Caco-2 (cell line): ENCODE measurements at regions not wholly inside any gene's neighbourhood (a gene's known extent, or its start where the extent isn't known, plus 50 kb on each side); places are given as distances from the start of the nearest gene placed in this dataset.

Source experiments
- BruUV-seq: library from RNA; stranded (reverse); fragments of 400-500 nt; replicated peaks from 2 replicates; lab custom pipeline; 2021; lab: Mats Ljungman, UMichigan
- CTCF ChIA-PET: fragments of 300-600 bp; sonication (Branson Sonifier 250); formaldehyde crosslinking; loops from one replicate; lab custom pipeline; 2022; ENCODE audit warnings: antibody characterized with exemption; lab: Charles Lee
- POLR2A ChIA-PET: fragments of 300-600 bp; sonication (Branson Sonifier 250); formaldehyde crosslinking; loops from one replicate; lab custom pipeline; 2022; ENCODE audit warnings: antibody characterized with exemption; lab: Charles Lee
- DNase-seq, 2 experiments: peaks; one replicate each; pipeline versions ENCODE4 v3.0.0 to v3.0.0-alpha.2; 2020 to 2022
- H3K27me3 ChIP-seq: replicated peaks from 2 replicates; pipeline ENCODE4 v1.6.0; 2011; ENCODE audit warnings: low read length; ENCODE audit not compliant: control insufficient read depth, insufficient read depth
- H3K36me3 ChIP-seq: 2 replicates; pipeline ENCODE4 v1.5.1; 2011; ENCODE audit warnings: low read length; ENCODE audit not compliant: control insufficient read depth, insufficient read depth
- H3K4me1 ChIP-seq: fragments of 250-450 bp; sonication (Bioruptor Pico); 2 replicates; pipeline ENCODE4 v1.5.1; 2020; ENCODE audit warnings: mild to moderate bottlenecking
- H3K4me3 ChIP-seq: 2 replicates; pipeline ENCODE4 v1.5.1; 2011; ENCODE audit warnings: low read depth, mild to moderate bottlenecking, control low read depth, low read length
- H3K9me3 ChIP-seq: fragments of 250-450 bp; sonication (Bioruptor Pico); 2 replicates; pipeline ENCODE4 v1.5.1; 2020; ENCODE audit warnings: mild to moderate bottlenecking, moderate library complexity
- H3K27ac Mint-ChIP-seq: one replicate; pipeline ENCODE4 v1.8.0; 2022; ENCODE audit warnings: mixed read lengths; ENCODE audit not compliant: unreplicated experiment
- H3K27me3 Mint-ChIP-seq: one replicate; pipeline ENCODE4 v1.8.0; 2022; ENCODE audit warnings: mixed read lengths; ENCODE audit not compliant: insufficient read depth, unreplicated experiment
- H3K36me3 Mint-ChIP-seq: one replicate; pipeline ENCODE4 v1.8.0; 2022; ENCODE audit warnings: mild to moderate bottlenecking, mixed read lengths; ENCODE audit not compliant: insufficient read depth, unreplicated experiment
- H3K4me1 Mint-ChIP-seq: one replicate; pipeline ENCODE4 v1.8.0; 2022; ENCODE audit warnings: low read depth, mixed read lengths; ENCODE audit not compliant: unreplicated experiment
- H3K4me3 Mint-ChIP-seq: one replicate; pipeline ENCODE4 v1.8.0; 2022; ENCODE audit warnings: mild to moderate bottlenecking, moderate library complexity, mixed read lengths; ENCODE audit not compliant: unreplicated experiment
- H3K9me3 Mint-ChIP-seq: one replicate; pipeline ENCODE4 v1.8.0; 2022; ENCODE audit warnings: mixed read lengths; ENCODE audit not compliant: unreplicated experiment
- intact Hi-C: fragments of 100-400 bp; cut with micrococcal nuclease; formaldehyde crosslinking; loops from one replicate; pipeline ENCODE4 v1.10.0; 2022; ENCODE audit not compliant: unreplicated experiment
- TF ChIP-seq, protein P1 (sequence below), 2 experiments: fragments of 200-600 bp in 1 of 2; IDR thresholded peaks; 1 replicate in 1 of 2; 2 replicates in 1 of 2; pipeline versions ENCODE4 v1.5.1 to v1.8.0; 2011 to 2022; ENCODE audit warnings: antibody characterized with exemption in 1 of 2, control low read depth in 1 of 2, inconsistent platforms in 1 of 2, low read depth in 1 of 2, low read length in 1 of 2, mild to moderate bottlenecking in 1 of 2, moderate library complexity in 1 of 2; ENCODE audit not compliant: insufficient read depth in 1 of 2, severe bottlenecking in 1 of 2, unreplicated experiment in 1 of 2

DNA sequence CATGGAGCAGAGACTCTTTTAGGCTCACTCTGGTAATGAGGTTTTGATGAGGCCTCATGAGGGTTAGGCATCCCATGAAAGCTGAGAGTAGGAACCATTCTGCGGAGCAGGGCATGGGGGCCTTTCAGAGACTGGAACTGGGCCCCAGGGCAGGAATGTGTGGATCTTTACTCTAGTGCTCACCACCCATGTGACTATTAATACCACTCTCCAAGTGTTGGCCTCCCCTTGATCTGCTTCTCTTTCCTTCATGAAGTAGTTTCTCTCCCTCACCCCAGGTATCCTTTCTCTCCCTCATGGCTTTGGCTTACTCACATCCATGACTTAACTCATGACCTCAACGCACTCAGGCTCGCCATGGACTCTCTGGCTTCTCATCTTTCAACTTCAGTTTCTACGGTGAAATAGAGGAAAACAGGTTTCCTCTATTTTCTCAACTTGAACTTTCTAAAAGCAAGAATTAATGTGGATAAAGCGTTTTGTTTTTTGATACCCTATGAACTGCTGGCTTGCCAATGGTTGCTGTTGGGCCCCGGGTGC is 50.5 kb upstream of the GADD45A start:
- no peak overlapping the region for H3K4me3 ChIP-seq
- intact Hi-C loops: no loop called here
- Mint-ChIP-seq H3K36me3 (no peaks in the 10 kb centered on the region), H3K27ac (peak overlapping the region; percentile 67), H3K9me3 (peaks cover 1% of the 10 kb centered on the region), H3K4me1 (peaks cover 34% of the 10 kb centered on the region), H3K27me3 (no peaks in the 10 kb centered on the region), H3K4me3 (no peak overlapping the region)
- no peaks in the 10 kb centered on the region for H3K36me3 ChIP-seq
- ChIA-PET POLR2A (no interaction called here), CTCF (no interaction called here)
- peaks cover 59% of the 10 kb centered on the region for H3K4me1 ChIP-seq
- H3K27me3 ChIP-seq: no peaks in the 10 kb centered on the region
- H3K9me3 ChIP-seq: no peaks in the 10 kb centered on the region
- TF ChIP-seq, protein P1, sequence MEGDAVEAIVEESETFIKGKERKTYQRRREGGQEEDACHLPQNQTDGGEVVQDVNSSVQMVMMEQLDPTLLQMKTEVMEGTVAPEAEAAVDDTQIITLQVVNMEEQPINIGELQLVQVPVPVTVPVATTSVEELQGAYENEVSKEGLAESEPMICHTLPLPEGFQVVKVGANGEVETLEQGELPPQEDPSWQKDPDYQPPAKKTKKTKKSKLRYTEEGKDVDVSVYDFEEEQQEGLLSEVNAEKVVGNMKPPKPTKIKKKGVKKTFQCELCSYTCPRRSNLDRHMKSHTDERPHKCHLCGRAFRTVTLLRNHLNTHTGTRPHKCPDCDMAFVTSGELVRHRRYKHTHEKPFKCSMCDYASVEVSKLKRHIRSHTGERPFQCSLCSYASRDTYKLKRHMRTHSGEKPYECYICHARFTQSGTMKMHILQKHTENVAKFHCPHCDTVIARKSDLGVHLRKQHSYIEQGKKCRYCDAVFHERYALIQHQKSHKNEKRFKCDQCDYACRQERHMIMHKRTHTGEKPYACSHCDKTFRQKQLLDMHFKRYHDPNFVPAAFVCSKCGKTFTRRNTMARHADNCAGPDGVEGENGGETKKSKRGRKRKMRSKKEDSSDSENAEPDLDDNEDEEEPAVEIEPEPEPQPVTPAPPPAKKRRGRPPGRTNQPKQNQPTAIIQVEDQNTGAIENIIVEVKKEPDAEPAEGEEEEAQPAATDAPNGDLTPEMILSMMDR (IDR thresholded peaks at IDR 0.05; ENCODE audit: insufficient read depth in 1 of 2, low read depth in 1 of 2, low read length in 1 of 2, severe bottlenecking in 1 of 2, unreplicated experiment in 1 of 2): no peak
- no peak for DNase-seq
- BruUV-seq: no TSS peak

- H3K4me1 ChIP-seq: peaks cover 56% of the 10 kb centered on the region
- ChIA-PET POLR2A (no interaction called here), CTCF (no interaction called here)
- H3K36me3 ChIP-seq: no peaks in the 10 kb centered on the region
- Mint-ChIP-seq H3K27me3 (no peaks in the 10 kb centered on the region), H3K4me1 (peaks cover 34% of the 10 kb centered on the region), H3K4me3 (no peak overlapping the region), H3K27ac (peak overlapping the region; percentile 73), H3K36me3 (no peaks in the 10 kb centered on the region), H3K9me3 (peaks cover 9% of the 10 kb centered on the region)
- DNase-seq: no peak
- TF ChIP-seq, protein P1 (IDR thresholded peaks at IDR 0.05; ENCODE audit: insufficient read depth in 1 of 2, low read depth in 1 of 2, low read length in 1 of 2, severe bottlenecking in 1 of 2, unreplicated experiment in 1 of 2): no peak
- no peaks in the 10 kb centered on the region for H3K9me3 ChIP-seq
- H3K4me3 ChIP-seq: no peak overlapping the region
- no TSS peak for BruUV-seq
- intact Hi-C loops: no loop called here
- no peaks in the 10 kb centered on the region for H3K27me3 ChIP-seq
Observed at GRCh38 chr1:67635055-67635809, 49.8 kb upstream of the GADD45A start.
